ENCODE measurements at regions not wholly inside any gene's neighbourhood (a gene's known extent, or its start where the extent isn't known, plus 50 kb on each side); places are given as distances from the start of the nearest gene placed in this dataset.

DNA sequence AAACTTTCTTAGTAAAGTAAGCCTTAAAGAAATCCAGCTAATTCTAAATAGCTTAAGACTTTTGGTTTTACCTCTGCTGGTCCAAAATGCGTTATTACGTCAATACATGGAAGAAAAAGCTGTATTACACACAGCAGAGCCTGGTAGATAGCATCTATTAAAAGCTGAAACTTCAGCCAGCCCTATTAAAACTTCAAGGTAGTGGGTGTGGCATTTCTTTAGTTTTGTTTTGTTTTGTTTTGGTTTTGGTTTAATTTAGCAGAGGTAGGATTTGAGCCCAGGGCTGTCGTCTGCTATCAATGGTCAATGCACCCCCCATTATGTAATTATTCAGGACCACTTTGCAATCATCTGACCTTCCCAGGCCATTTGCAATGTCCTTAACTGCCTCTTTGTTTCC, 318.4 kb upstream of the MAF start:
- TF ChIP-seq, protein P1, sequence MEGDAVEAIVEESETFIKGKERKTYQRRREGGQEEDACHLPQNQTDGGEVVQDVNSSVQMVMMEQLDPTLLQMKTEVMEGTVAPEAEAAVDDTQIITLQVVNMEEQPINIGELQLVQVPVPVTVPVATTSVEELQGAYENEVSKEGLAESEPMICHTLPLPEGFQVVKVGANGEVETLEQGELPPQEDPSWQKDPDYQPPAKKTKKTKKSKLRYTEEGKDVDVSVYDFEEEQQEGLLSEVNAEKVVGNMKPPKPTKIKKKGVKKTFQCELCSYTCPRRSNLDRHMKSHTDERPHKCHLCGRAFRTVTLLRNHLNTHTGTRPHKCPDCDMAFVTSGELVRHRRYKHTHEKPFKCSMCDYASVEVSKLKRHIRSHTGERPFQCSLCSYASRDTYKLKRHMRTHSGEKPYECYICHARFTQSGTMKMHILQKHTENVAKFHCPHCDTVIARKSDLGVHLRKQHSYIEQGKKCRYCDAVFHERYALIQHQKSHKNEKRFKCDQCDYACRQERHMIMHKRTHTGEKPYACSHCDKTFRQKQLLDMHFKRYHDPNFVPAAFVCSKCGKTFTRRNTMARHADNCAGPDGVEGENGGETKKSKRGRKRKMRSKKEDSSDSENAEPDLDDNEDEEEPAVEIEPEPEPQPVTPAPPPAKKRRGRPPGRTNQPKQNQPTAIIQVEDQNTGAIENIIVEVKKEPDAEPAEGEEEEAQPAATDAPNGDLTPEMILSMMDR (IDR thresholded peaks at IDR 0.05; ENCODE audit: low read depth, low read length, poor library complexity, severe bottlenecking), result no peak
- no peak for TF ChIP-seq EZH2phosphoT487 (IDR thresholded peaks at IDR 0.05; ENCODE audit: borderline replicate concordance, low read length)

All from DOHH2 (cell line).